Activated CD4-positive, CD25-positive, alpha-beta regulatory T cell (primary cell): ENCODE measurements at regions not wholly inside any gene's neighbourhood (a gene's known extent, or its start where the extent isn't known, plus 50 kb on each side); places are given as distances from the start of the nearest gene placed in this dataset.
"Not testable (repeated sequence)": the region's sequence is repeated elsewhere in the genome, so short reads cannot be mapped to it uniquely, and the experiment has no call there.

Experiments
- DNase-seq, 4 experiments: peaks; one replicate each; lab custom pipeline; 2025; lab: John Stamatoyannopoulos, UW

- no peak for DNase-seq
Observed at GRCh38 chr12:65656156-65656882, 168.0 kb upstream of the HMGA2 start.

- no peak for DNase-seq
Observed at GRCh38 chr12:65656891-65657351, 167.4 kb upstream of the HMGA2 start.

GRCh38 chr12:65657635-65658034, 166.6 kb upstream of the HMGA2 start:
- DNase-seq = no peak

GRCh38 chr12:65658360-65658759, 165.9 kb upstream of the HMGA2 start:
- DNase-seq = no peak

- DNase-seq = no peak
Observed at GRCh38 chr12:65659681-65660080, 164.6 kb upstream of the HMGA2 start.

GRCh38 chr12:65660096-65660495, 164.2 kb upstream of the HMGA2 start:
- DNase-seq = no peak

- no peak for DNase-seq
Observed at GRCh38 chr12:65660836-65661235, 163.4 kb upstream of the HMGA2 start.

- DNase-seq = no peak
Observed at GRCh38 chr12:65662590-65662989, 161.7 kb upstream of the HMGA2 start.

GRCh38 chr12:65663097-65663496, 161.2 kb upstream of the HMGA2 start:
- no peak for DNase-seq

- DNase-seq = no peak
Observed at GRCh38 chr12:65663648-65664047, 160.6 kb upstream of the HMGA2 start.

GRCh38 chr12:65664715-65665250, 159.5 kb upstream of the HMGA2 start:
- no peak for DNase-seq

GRCh38 chr12:65665817-65666216, 158.5 kb upstream of the HMGA2 start:
- DNase-seq = no peak

- no peak for DNase-seq
Observed at GRCh38 chr12:65666876-65667275, 157.4 kb upstream of the HMGA2 start.

GRCh38 chr12:65667932-65668331, 156.4 kb upstream of the HMGA2 start:
- DNase-seq = no peak

- no peak for DNase-seq
Observed at GRCh38 chr12:65668981-65669695, 155.1 kb upstream of the HMGA2 start.

GRCh38 chr12:65670775-65671174, 153.5 kb upstream of the HMGA2 start:
- no peak for DNase-seq

GRCh38 chr12:65672441-65672840, 151.8 kb upstream of the HMGA2 start:
- DNase-seq = no peak

- no peak for DNase-seq
Observed at GRCh38 chr12:65673156-65673690, 151.1 kb upstream of the HMGA2 start.

- DNase-seq = no peak
Observed at GRCh38 chr12:65673732-65674131, 150.6 kb upstream of the HMGA2 start.

- DNase-seq = no peak
Observed at GRCh38 chr12:65675141-65675621, 149.1 kb upstream of the HMGA2 start.

- not testable (repeated sequence) for DNase-seq
Observed at GRCh38 chr12:65678172-65678571, 146.1 kb upstream of the HMGA2 start.

- no peak for DNase-seq
Observed at GRCh38 chr12:65681226-65681625, 143.1 kb upstream of the HMGA2 start.

- no peak for DNase-seq
Observed at GRCh38 chr12:65682112-65682511, 142.2 kb upstream of the HMGA2 start.
